ENCODE measurements at regions not wholly inside any gene's neighbourhood (a gene's known extent, or its start where the extent isn't known, plus 50 kb on each side); places are given as distances from the start of the nearest gene placed in this dataset.

- Histone ChIP-seq H2AFZ (ENCODE audit: low read length) (no peak overlapping the region), H3K9me3 (ENCODE audit: low read length) (no peaks in the 10 kb centered on the region), H3K9ac (ENCODE audit: low read length) (no peak overlapping the region), H3K79me2 (ENCODE audit: low read length) (no peaks in the 10 kb centered on the region), H3K4me2 (ENCODE audit: low read length) (no peak overlapping the region), H3K27me3 (ENCODE audit: low read length) (no peaks in the 10 kb centered on the region), H3F3A (ENCODE audit: low read length, unreplicated experiment) (no peaks in the 10 kb centered on the region), H3K27ac (ENCODE audit: low read length) (no peak overlapping the region), H3K4me3 (ENCODE audit: low read length) (no peak overlapping the region), H3K4me1 (ENCODE audit: insufficient read depth, low read length) (no peaks in the 10 kb centered on the region), H3K9me2 (replicated peaks; ENCODE audit: low read length) (no peaks in the 10 kb centered on the region), H3K36me3 (ENCODE audit: low read depth, low read length) (no peaks in the 10 kb centered on the region), H4K20me1 (ENCODE audit: low read length) (no peaks in the 10 kb centered on the region)
- ChIA-PET POLR2A (ENCODE audit: unreplicated experiment) (no interaction called here), CTCF (no interaction called here)
- TF ChIP-seq EZH2phosphoT487 (IDR thresholded peaks at IDR 0.05; ENCODE audit: borderline replicate concordance, low read length) = no peak
- no peak for TF ChIP-seq EZH2 (IDR thresholded peaks at IDR 0.05; ENCODE audit: low read length, unreplicated experiment)
- no peak for TF ChIP-seq CTCF (conservative IDR thresholded peaks at IDR 0.05; ENCODE audit: low read depth, low read length)
- DNase-seq (no peak), ATAC-seq (no peak)
- intact Hi-C loops (cut with micrococcal nuclease) = no loop called here
- BruUV-seq (replicated peaks) = no TSS peak
Measured at GRCh38 chr13:88637935-88638334, 966.8 kb downstream of the SLITRK5 start.

- DNase-seq (no peak), ATAC-seq (no peak)
- Histone ChIP-seq H3K9ac (ENCODE audit: low read length) (no peak overlapping the region), H3K4me3 (ENCODE audit: low read length) (no peak overlapping the region), H4K20me1 (ENCODE audit: low read length) (no peaks in the 10 kb centered on the region), H3K9me2 (replicated peaks; ENCODE audit: low read length) (no peaks in the 10 kb centered on the region), H3K4me1 (ENCODE audit: insufficient read depth, low read length) (no peaks in the 10 kb centered on the region), H2AFZ (ENCODE audit: low read length) (no peak overlapping the region), H3K79me2 (ENCODE audit: low read length) (no peaks in the 10 kb centered on the region), H3K36me3 (ENCODE audit: low read depth, low read length) (no peaks in the 10 kb centered on the region), H3F3A (ENCODE audit: low read length, unreplicated experiment) (no peaks in the 10 kb centered on the region), H3K27ac (ENCODE audit: low read length) (no peak overlapping the region), H3K9me3 (ENCODE audit: low read length) (no peaks in the 10 kb centered on the region), H3K27me3 (ENCODE audit: low read length) (no peaks in the 10 kb centered on the region), H3K4me2 (ENCODE audit: low read length) (no peak overlapping the region)
- TF ChIP-seq EZH2phosphoT487 (IDR thresholded peaks at IDR 0.05; ENCODE audit: borderline replicate concordance, low read length) (no peak), CTCF (conservative IDR thresholded peaks at IDR 0.05; ENCODE audit: low read depth, low read length) (no peak), EZH2 (IDR thresholded peaks at IDR 0.05; ENCODE audit: low read length, unreplicated experiment) (no peak)
- CTCF ChIA-PET = no interaction called here
- intact Hi-C loops (cut with micrococcal nuclease) = no loop called here
- BruUV-seq (replicated peaks) = no TSS peak
- POLR2A ChIA-PET (ENCODE audit: unreplicated experiment) = no interaction called here
Measured at GRCh38 chr13:88643233-88643632, 972.1 kb downstream of the SLITRK5 start.

GRCh38 chr13:88648598-88649373, 977.6 kb downstream of the SLITRK5 start:
- no peaks in the 10 kb centered on the region for H3K27me3 ChIP-seq (ENCODE audit: low read length)
- H3K27ac ChIP-seq (ENCODE audit: low read length) = no peak overlapping the region
- ChIA-PET CTCF (no interaction called here), POLR2A (ENCODE audit: unreplicated experiment) (no interaction called here)
- ATAC-seq (no peak), DNase-seq (no peak)
- H3F3A ChIP-seq (ENCODE audit: low read length, unreplicated experiment) = no peaks in the 10 kb centered on the region
- no peaks in the 10 kb centered on the region for H3K9me2 ChIP-seq (replicated peaks; ENCODE audit: low read length)
- H3K9me3 ChIP-seq (ENCODE audit: low read length) = no peaks in the 10 kb centered on the region
- no TSS peak for BruUV-seq (replicated peaks)
- H3K79me2 ChIP-seq (ENCODE audit: low read length) = no peaks in the 10 kb centered on the region
- no peaks in the 10 kb centered on the region for H4K20me1 ChIP-seq (ENCODE audit: low read length)
- H3K9ac ChIP-seq (ENCODE audit: low read length) = no peak overlapping the region
- no peak overlapping the region for H3K4me3 ChIP-seq (ENCODE audit: low read length)
- H2AFZ ChIP-seq (ENCODE audit: low read length) = no peak overlapping the region
- H3K36me3 ChIP-seq (ENCODE audit: low read depth, low read length) = no peaks in the 10 kb centered on the region
- no peak overlapping the region for H3K4me2 ChIP-seq (ENCODE audit: low read length)
- intact Hi-C loops (cut with micrococcal nuclease) = no loop called here
- H3K4me1 ChIP-seq (ENCODE audit: insufficient read depth, low read length) = no peaks in the 10 kb centered on the region
- TF ChIP-seq EZH2phosphoT487 (IDR thresholded peaks at IDR 0.05; ENCODE audit: borderline replicate concordance, low read length) (no peak), EZH2 (IDR thresholded peaks at IDR 0.05; ENCODE audit: low read length, unreplicated experiment) (no peak), CTCF (conservative IDR thresholded peaks at IDR 0.05; ENCODE audit: low read depth, low read length) (no peak)
